Motor neuron (in vitro differentiated cells): ENCODE measurements at regions not wholly inside any gene's neighbourhood (a gene's known extent, or its start where the extent isn't known, plus 50 kb on each side); places are given as distances from the start of the nearest gene placed in this dataset.

Source experiments
- ATAC-seq, 8 experiments: fragments of 200-7000 bp; cut with Tn5 transposase; replicated peaks in 6 of 8; 2 replicates each; pipeline ENCODE4 v1.8.0; 2021; ENCODE audit warnings: mild to moderate bottlenecking in 8 of 8, moderate library complexity in 8 of 8
- H3K27ac ChIP-seq, 2 donors: fragments of 250-450 bp; sonication (Bioruptor Pico); 2 replicates each; pipeline ENCODE4 v1.9.0; 2021; ENCODE audit warnings: antibody characterized with exemption in 2 of 2, mild to moderate bottlenecking in 2 of 2, moderate library complexity in 1 of 2
- H3K4me1 ChIP-seq, 2 donors: fragments of 250-450 bp; sonication (Bioruptor Pico); replicated peaks in 1 of 2; 2 replicates each; pipeline ENCODE4 v1.6.1; 2021; ENCODE audit warnings: antibody characterized with exemption in 2 of 2, mild to moderate bottlenecking in 2 of 2, moderate library complexity in 1 of 2
- H3K4me3 ChIP-seq, 5 donors: fragments of 250-450 bp; sonication (Bioruptor Pico); 2 replicates each; pipeline ENCODE4 v1.9.0; 2021; ENCODE audit warnings: antibody characterized with exemption in 5 of 5, mild to moderate bottlenecking in 5 of 5, moderate library complexity in 4 of 5
- WGBS, 10 experiments: fragments of 450-650 bp; shearing (Covaris generic); methylation state at CpG; one replicate each; pipeline ENCODE4 v1.0.0; 2022; 5-methylcytosine and 5-hydroxymethylcytosine counted together
- in situ Hi-C, 9 experiments: fragments of 400-800 bp; cut with MboI; loops; one replicate each; pipeline ENCODE4 v1.15.0; 2021; ENCODE audit warnings: low sequenced_read_pairs in 9 of 9, low pct_unique_long_range_greater_than_20kb in 2 of 9; ENCODE audit not compliant: unreplicated experiment in 9 of 9

DNA sequence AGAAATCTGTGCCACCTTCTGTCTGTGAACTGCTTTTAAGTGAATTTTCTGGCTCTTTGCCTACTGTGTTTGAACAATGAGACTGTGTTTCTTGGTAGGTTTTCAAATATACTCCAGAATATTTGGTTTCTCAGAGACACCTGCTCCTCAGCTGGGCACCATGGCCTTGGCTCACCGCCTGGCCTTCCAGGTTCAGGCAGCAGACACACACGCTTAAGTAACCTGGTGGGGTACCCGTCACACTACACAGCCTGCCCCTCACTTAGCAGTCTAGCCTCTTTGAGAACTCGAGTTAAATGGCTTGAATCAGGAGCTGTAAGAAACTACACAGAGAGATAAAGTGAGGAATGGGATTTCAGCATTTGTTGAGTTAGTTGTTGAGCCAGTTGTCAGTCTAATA lies 530.5 kb downstream of the MTRR start:
- Histone ChIP-seq H3K4me3 (no peak overlapping the region), H3K4me1 (no peaks in the 10 kb centered on the region), H3K27ac (no peak overlapping the region)
- in situ Hi-C loops: no loop called here
- no peak for ATAC-seq
- 33 to 79% (median 61%) methylated on average over 1 to 4 of the region's 4 CpGs; no CpG with 5 or more reads in 3 of the 10 experiments for WGBS, 10 experiments

GRCh38 chr5:8408258-8408657 lies 539.3 kb downstream of the MTRR start:
- in situ Hi-C loops: no loop called here
- no peak overlapping the region for H3K27ac ChIP-seq
- WGBS, 10 experiments: 0 to 100% (median 65%) methylated on average over 1 to 2 of the region's 2 CpGs; no CpG with 5 or more reads in 2 of the 10 experiments

GRCh38 chr5:8410618-8411017 lies 541.7 kb downstream of the MTRR start:
- H3K27ac ChIP-seq: no peak overlapping the region
- H3K4me1 ChIP-seq: no peaks in the 10 kb centered on the region
- ATAC-seq: no peak
- in situ Hi-C loops: no loop called here
- no peak overlapping the region for H3K4me3 ChIP-seq
- WGBS, 10 experiments: 28 to 100% (median 70%) methylated on average over 1 to 4 of the region's 4 CpGs; no CpG with 5 or more reads in 2 of the 10 experiments

More at GRCh38 chr5:8408258-8408657, 539.3 kb downstream of the MTRR start:
- Histone ChIP-seq H3K4me3 (no peak overlapping the region), H3K4me1 (no peaks in the 10 kb centered on the region)
- ATAC-seq: peak in 3 of 8 experiments; percentile 54 to 85 (median 74)

DNA sequence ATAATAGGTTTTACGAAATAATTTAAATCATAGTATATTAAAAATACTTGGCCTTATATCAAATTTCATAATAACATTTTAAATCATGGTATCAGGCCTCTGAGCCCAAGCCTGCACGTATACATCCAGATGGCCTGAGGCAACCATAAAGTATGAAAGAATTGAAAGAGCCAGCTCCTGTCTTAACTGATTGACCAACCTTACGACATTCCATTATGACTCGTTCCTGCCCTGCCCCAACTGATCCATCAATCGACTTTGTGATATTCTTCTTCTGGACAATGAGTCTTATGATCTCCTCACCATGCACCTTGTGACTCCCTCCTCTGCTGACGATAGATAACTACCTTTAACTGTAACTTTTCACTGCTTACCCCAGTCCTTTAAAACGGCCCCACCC lies 545.0 kb downstream of the MTRR start:
- H3K4me3 ChIP-seq: no peak overlapping the region
- H3K27ac ChIP-seq: no peak overlapping the region
- ATAC-seq: no peak
- H3K4me1 ChIP-seq: peaks cover 0 to 15% of the 10 kb centered on the region in 2 donors
- in situ Hi-C loops: no loop called here
- 32 to 91% (median 73%) methylated on average over 2 to 7 of the region's 7 CpGs; no CpG with 5 or more reads in 1 of the 10 experiments for WGBS, 10 experiments

DNA sequence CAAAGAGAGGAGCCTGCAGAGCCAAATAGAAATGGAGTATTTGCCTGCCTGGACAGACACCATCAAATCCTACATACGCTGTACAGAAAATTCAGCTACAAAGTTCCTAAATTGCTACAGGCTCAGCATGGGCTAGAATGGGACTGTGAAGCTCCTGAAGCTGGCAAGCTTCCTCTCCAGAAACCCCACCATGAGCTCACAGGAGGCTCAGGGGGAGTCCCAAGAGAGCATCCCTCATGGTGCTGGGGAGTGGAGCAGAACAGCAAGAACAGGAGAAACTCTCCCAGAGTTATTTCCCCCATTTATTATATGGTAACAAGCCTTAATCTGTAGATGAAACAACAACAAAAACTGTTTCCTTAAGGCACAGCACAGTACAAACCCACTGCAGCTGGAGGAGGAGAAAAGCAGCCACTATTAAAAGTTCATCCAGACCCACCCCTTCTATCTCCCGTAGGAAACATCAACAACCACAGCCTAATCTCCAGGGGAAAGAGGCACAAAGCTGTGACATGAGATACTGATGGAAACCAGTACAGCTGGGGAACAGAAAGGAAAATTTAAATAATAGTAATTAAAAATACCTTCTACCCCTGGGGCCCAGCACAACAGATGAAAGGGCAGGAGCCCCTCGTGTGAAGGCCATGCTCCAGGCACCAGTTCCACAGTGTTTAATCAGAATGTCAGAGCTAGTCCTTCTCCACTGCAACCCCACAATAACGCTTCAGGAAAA lies 548.5 kb downstream of the MTRR start:
- peaks cover 0 to 15% of the 10 kb centered on the region in 2 donors for H3K4me1 ChIP-seq
- peak in 5 of 8 experiments; percentile 21 to 71 (median 41) for ATAC-seq
- H3K27ac ChIP-seq: no peak overlapping the region
- in situ Hi-C loops: no loop called here
- 20 to 100% (median 61%) methylated on average over 1 to 4 of the region's 4 CpGs for WGBS, 10 experiments
- H3K4me3 ChIP-seq: no peak overlapping the region

DNA sequence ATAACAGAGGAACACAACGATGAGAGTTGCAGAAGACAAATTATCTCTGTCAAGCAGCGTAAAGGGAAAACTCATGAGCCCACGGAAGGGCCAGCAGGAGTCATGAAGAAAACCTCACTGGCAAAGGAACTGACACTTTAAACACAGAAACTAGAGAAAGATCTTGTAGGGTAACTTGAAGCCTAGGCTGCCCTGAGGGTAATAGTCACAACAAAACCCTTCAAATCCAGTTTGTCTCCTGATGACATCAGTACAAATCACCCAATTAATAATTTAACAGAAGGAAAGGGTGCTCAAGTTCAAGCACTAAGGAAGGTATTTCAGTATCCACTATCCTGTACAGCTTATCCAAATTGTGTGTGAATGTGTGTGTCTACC lies 549.1 kb downstream of the MTRR start:
- ATAC-seq: peak in 1 of 8 experiments; percentile 27
- Histone ChIP-seq H3K4me1 (peaks cover 0 to 15% of the 10 kb centered on the region in 2 donors), H3K4me3 (no peak overlapping the region), H3K27ac (no peak overlapping the region)
- WGBS, 10 experiments: 0 to 73% (median 27%) methylated on average over 1 to 3 of the region's 3 CpGs; no CpG with 5 or more reads in 3 of the 10 experiments
- in situ Hi-C loops: no loop called here

DNA sequence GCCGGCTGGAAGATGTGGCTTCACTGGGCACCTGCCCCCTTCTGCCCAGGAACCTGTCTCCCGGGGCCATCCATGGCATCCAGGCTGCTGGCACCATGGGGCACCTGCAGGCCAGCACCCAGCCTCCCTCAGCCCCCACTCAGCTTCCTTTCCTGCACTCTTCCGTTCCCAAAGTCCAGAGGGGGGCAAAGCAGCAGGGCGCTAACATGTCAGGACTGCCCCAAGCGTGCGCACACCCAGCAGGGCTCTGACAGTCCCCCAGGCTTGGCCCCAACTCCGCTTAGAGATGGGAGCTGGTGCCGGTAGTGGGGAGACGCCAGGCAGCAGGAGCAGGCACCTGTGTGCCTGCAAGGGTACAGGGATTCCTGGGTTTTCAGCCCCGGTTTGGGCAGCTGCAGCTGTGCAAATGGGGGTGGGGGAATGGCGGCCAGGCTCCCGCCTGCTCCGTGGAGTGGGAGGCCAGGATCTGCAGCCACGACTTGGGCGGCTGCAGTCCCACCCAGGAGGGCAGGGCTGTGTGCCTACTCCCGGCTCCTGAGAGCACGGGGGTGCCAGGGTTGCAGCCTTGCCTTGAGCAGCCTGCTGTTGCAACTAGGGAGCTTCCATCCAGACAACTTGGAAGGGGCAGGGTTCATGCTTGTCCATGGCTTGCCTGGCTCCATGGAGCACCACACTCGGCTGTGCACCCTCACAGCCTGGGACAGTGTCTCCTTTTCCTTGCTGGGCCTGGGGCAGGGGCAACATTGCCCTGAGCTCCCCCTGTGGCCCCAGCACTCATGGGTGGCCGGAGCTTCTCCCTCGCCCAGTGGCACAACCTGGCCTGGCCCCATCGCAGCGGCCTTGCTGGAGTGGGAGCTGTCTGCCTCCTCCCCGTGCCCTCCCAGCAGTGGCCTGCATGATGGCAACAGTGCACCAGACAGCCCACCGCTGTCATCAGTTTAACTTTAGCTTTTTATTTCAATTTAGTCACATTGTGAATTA lies 561.1 kb downstream of the MTRR start:
- no peak overlapping the region for H3K4me3 ChIP-seq
- ATAC-seq: no peak
- in situ Hi-C loops: no loop called here
- H3K27ac ChIP-seq: no peak overlapping the region
- no peaks in the 10 kb centered on the region for H3K4me1 ChIP-seq
- 29 to 100% (median 84%) methylated on average over 1 to 10 of the region's 24 CpGs; no CpG with 5 or more reads in 2 of the 10 experiments for WGBS, 10 experiments

DNA sequence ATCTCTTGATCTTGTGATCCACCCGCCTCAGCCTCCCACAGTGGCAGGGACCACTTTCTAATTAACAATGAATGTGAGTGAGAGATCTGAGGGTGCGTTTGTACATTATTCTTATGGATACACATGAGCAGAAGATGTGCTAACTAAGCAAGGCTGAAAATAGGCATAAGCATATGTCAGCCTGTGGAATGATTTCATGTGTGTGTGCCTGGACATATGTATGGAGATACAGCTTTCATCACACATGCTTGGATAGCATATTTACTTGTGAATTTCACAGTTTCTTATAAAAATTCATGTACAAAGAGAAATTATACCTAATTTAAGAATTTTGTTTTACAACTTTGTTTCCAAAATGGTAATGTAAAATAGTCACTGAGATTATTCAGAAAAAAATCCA lies 565.6 kb downstream of the MTRR start:
- H3K4me1 ChIP-seq: no peaks in the 10 kb centered on the region
- no peak overlapping the region for H3K27ac ChIP-seq
- 7 to 100% (median 51%) methylated on average over 1 to 2 of the region's 2 CpGs; no CpG with 5 or more reads in 5 of the 10 experiments for WGBS, 10 experiments
- no peak overlapping the region for H3K4me3 ChIP-seq
- ATAC-seq: no peak
- in situ Hi-C loops: no loop called here

GRCh38 chr5:8436924-8437323 lies 568.0 kb downstream of the MTRR start:
- Histone ChIP-seq H3K4me1 (no peaks in the 10 kb centered on the region), H3K27ac (no peak overlapping the region), H3K4me3 (no peak overlapping the region)
- 0 to 43% (median 22%) methylated on average over 1 of the region's 1 CpG; no CpG with 5 or more reads in 2 of the 10 experiments for WGBS, 10 experiments
- in situ Hi-C loops: no loop called here
- no peak for ATAC-seq

- Histone ChIP-seq H3K4me3 (no peak overlapping the region), H3K4me1 (no peaks in the 10 kb centered on the region), H3K27ac (no peak overlapping the region)
- in situ Hi-C loops: no loop called here
- ATAC-seq: no peak
- 50 to 100% (median 78%) methylated on average over 1 of the region's 1 CpG; no CpG with 5 or more reads in 5 of the 10 experiments for WGBS, 10 experiments
These were observed 576.2 kb downstream of the MTRR start for GRCh38 chr5:8445139-8445538.

- no peak for ATAC-seq
- H3K27ac ChIP-seq: no peak overlapping the region
- no peaks in the 10 kb centered on the region for H3K4me1 ChIP-seq
- 17 to 94% (median 79%) methylated on average over 1 to 2 of the region's 2 CpGs; no CpG with 5 or more reads in 1 of the 10 experiments for WGBS, 10 experiments
- in situ Hi-C loops: no loop called here
- H3K4me3 ChIP-seq: no peak overlapping the region
These were observed 577.2 kb downstream of the MTRR start for GRCh38 chr5:8446179-8446578.

DNA sequence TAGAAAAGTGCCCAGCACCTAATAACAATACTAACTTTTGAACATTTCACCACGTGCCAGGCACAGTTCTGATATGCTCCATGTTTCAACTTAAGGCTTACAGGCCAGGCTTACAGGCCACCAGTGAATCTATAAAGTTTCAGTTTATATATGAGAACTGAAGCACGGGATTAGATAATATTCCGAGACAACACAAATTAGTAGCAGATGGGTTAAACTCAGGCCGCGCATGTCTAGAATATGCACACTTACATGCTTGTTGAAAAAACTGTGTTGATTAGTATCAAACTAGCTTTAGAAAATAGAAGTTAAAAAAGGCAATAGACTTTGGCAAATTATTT lies 587.9 kb downstream of the MTRR start:
- peak overlapping the region in 3 of 5 donors; percentile 56 to 96 (median 62) for H3K4me3 ChIP-seq
- in situ Hi-C loops: loop anchor here in 1 of 9 experiments (10.0 kb wide), 1 partner anchor 212 kb away; no protein-coding TSS in a partner anchor
- 6 to 100% (median 94%) methylated on average over 1 to 5 of the region's 5 CpGs for WGBS, 10 experiments
- H3K4me1 ChIP-seq: peaks cover 0 to 10% of the 10 kb centered on the region in 2 donors
- ATAC-seq: peak in 2 of 8 experiments; percentile 14 to 20
- H3K27ac ChIP-seq: peak overlapping the region in 1 of 2 donors; percentile 54
